ENCODE measurements at regions not wholly inside any gene's neighbourhood (a gene's known extent, or its start where the extent isn't known, plus 50 kb on each side); places are given as distances from the start of the nearest gene placed in this dataset.

- no peak overlapping the region for H3K4me3 ChIP-seq (replicated peaks in 1 of 2; ENCODE audit: low read depth in 1 of 2, low read length in 2 of 2)
- ChIA-PET RAD21 (ENCODE audit: low non-redundant PET in 1 of 2, low total read pairs in 2 of 2, uncharacterized antibody in 2 of 2, unreplicated experiment in 2 of 2) (no interaction called here), POLR2A (no interaction called here), CTCF (no interaction called here)
- intact Hi-C loops (cut with micrococcal nuclease), result no loop called here
- ATAC-seq (no peak), DNase-seq (ENCODE audit: low read depth, low spot score) (no peak)
- H3K9me3 ChIP-seq (ENCODE audit: control insufficient read depth in 1 of 2, insufficient read depth in 1 of 2, low read depth in 1 of 2, low read length in 2 of 2), result peaks cover 0 to 4% of the 10 kb centered on the region in 2 experiments; a peak in 1 of 4 replicates
- H3K79me2 ChIP-seq (ENCODE audit: insufficient read depth, low read length), result no peaks in the 10 kb centered on the region
- H3K9me2 ChIP-seq (ENCODE audit: insufficient read depth), result no peaks in the 10 kb centered on the region
- no peak for TF ChIP-seq RAD21 (IDR thresholded peaks at IDR 0.05; ENCODE audit: low read depth)
- TF ChIP-seq SRF (IDR thresholded peaks at IDR 0.05; ENCODE audit: low read depth), result no peak
- TF ChIP-seq FOSL1 (IDR thresholded peaks at IDR 0.05; ENCODE audit: low read depth), result no peak
- TF ChIP-seq EZH2phosphoT487 (IDR thresholded peaks at IDR 0.05; ENCODE audit: borderline replicate concordance), result no peak
- no peak for TF ChIP-seq EGR1 (IDR thresholded peaks at IDR 0.05; ENCODE audit: low read depth)
- no peak for TF ChIP-seq ZFX (IDR thresholded peaks at IDR 0.05)
- TF ChIP-seq JUND (IDR thresholded peaks at IDR 0.05), result no peak
- no peak for TF ChIP-seq ATF3 (IDR thresholded peaks at IDR 0.05)
- no peaks in the 10 kb centered on the region for H3K36me3 ChIP-seq (ENCODE audit: control insufficient read depth in 1 of 2, insufficient read depth in 2 of 2, low read length in 2 of 2)
- H3K9ac ChIP-seq (ENCODE audit: low read length), result no peak overlapping the region
- H2AFZ ChIP-seq (ENCODE audit: low read depth, low read length, poor library complexity, severe bottlenecking), result no peak overlapping the region
- no peaks in the 10 kb centered on the region for H4K20me1 ChIP-seq (ENCODE audit: insufficient read depth)
- no peak overlapping the region for H3K27ac ChIP-seq (ENCODE audit: low read depth, low read length)
- H3K4me2 ChIP-seq (ENCODE audit: low read length), result no peak overlapping the region
- H3K4me1 ChIP-seq (ENCODE audit: control insufficient read depth in 1 of 2, insufficient read depth in 2 of 2, low read length in 2 of 2), result no peaks in the 10 kb centered on the region
- BruUV-seq (replicated peaks), result no TSS peak
- peaks cover 5% of the 10 kb centered on the region; the same call in 1 of the 2 replicates for H3K27me3 ChIP-seq (ENCODE audit: insufficient read depth, low read length)
These were observed 74.8 kb upstream of the CLMN start for GRCh38 chr14:95394297-95395097.

GRCh38 chr14:95392841-95393240 lies 73.1 kb upstream of the CLMN start:
- DNase-seq (ENCODE audit: low read depth, low spot score) (no peak), ATAC-seq (no peak)
- ChIA-PET CTCF (no interaction called here), POLR2A (no interaction called here), RAD21 (ENCODE audit: low non-redundant PET in 1 of 2, low total read pairs in 2 of 2, uncharacterized antibody in 2 of 2, unreplicated experiment in 2 of 2) (no interaction called here)
- Histone ChIP-seq H3K9me3 (ENCODE audit: control insufficient read depth in 1 of 2, insufficient read depth in 1 of 2, low read depth in 1 of 2, low read length in 2 of 2) (peaks cover 0 to 4% of the 10 kb centered on the region in 2 experiments; a peak in 1 of 4 replicates), H3K36me3 (ENCODE audit: control insufficient read depth in 1 of 2, insufficient read depth in 2 of 2, low read length in 2 of 2) (no peaks in the 10 kb centered on the region), H3K4me2 (ENCODE audit: low read length) (no peak overlapping the region), H3K4me3 (replicated peaks in 1 of 2; ENCODE audit: low read depth in 1 of 2, low read length in 2 of 2) (no peak overlapping the region), H4K20me1 (ENCODE audit: insufficient read depth) (no peaks in the 10 kb centered on the region), H3K9ac (ENCODE audit: low read length) (no peak overlapping the region), H3K27me3 (ENCODE audit: insufficient read depth, low read length) (peaks cover 5% of the 10 kb centered on the region; the same call in 1 of the 2 replicates), H3K27ac (ENCODE audit: low read depth, low read length) (no peak overlapping the region), H3K9me2 (ENCODE audit: insufficient read depth) (no peaks in the 10 kb centered on the region), H3K4me1 (ENCODE audit: control insufficient read depth in 1 of 2, insufficient read depth in 2 of 2, low read length in 2 of 2) (no peaks in the 10 kb centered on the region), H2AFZ (ENCODE audit: low read depth, low read length, poor library complexity, severe bottlenecking) (no peak overlapping the region), H3K79me2 (ENCODE audit: insufficient read depth, low read length) (no peaks in the 10 kb centered on the region)
- no TSS peak for BruUV-seq (replicated peaks)
- intact Hi-C loops (cut with micrococcal nuclease), result no loop called here
- TF ChIP-seq RAD21 (IDR thresholded peaks at IDR 0.05; ENCODE audit: low read depth) (no peak), YY1 (IDR thresholded peaks at IDR 0.05; ENCODE audit: extremely low read depth, insufficient replicate concordance, low read depth, low read length) (no peak), SP1 (IDR thresholded peaks at IDR 0.05; ENCODE audit: low read depth) (no peak), CEBPB (IDR thresholded peaks at IDR 0.05; ENCODE audit: low read depth) (no peak), ELF1 (IDR thresholded peaks at IDR 0.05; ENCODE audit: borderline replicate concordance, low read depth) (no peak), POLR2A (IDR thresholded peaks at IDR 0.05; ENCODE audit: borderline replicate concordance, extremely low read depth, insufficient read depth, insufficient read length) (no peak), TCF7L2 (IDR thresholded peaks at IDR 0.05; ENCODE audit: borderline replicate concordance, extremely low read depth, insufficient read depth, insufficient read length) (no peak), REST (IDR thresholded peaks at IDR 0.05; ENCODE audit: low read depth) (no peak), MAX (IDR thresholded peaks at IDR 0.05) (no peak), EZH2 (IDR thresholded peaks at IDR 0.05) (no peak), ATF3 (IDR thresholded peaks at IDR 0.05) (no peak)

All from HCT116 (cell line).